Stimulated activated CD8-positive, alpha-beta memory T cell treated with anti-CD3 and anti-CD28 coated beads, Interleukin-2, amount 100 ng/mL, for 1 hour (primary cell): ENCODE measurements at regions not wholly inside any gene's neighbourhood (a gene's known extent, or its start where the extent isn't known, plus 50 kb on each side); places are given as distances from the start of the nearest gene placed in this dataset.
"Not testable (repeated sequence)": the region's sequence is repeated elsewhere in the genome, so short reads cannot be mapped to it uniquely, and the experiment has no call there.

Experiments used
- DNase-seq, 2 donors: peaks; one replicate each; pipeline ENCODE4 v3.0.0-alpha.2; 2020; ENCODE audit warnings: low read depth in 2 of 2

DNA sequence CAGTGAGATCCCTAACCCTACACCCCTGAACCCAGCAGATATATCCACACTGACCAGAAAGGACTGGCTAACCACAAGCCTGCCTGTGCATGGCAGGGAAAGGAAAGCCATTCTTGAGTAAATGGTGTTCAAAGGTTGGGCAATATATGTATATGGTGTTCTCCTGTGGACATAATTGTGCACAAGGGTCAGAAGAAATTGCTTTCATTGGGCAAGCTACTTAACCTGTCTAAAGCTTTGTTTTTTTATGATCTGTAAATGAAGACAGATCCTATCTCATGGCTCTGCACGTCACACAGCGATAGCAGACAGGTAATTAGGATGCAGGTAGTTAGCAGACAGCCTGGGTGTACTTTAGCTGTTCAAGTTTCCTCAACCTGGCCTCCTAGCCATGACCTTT, 263.5 kb upstream of the PLGLB2 start:
- DNase-seq: not testable (repeated sequence)

DNA sequence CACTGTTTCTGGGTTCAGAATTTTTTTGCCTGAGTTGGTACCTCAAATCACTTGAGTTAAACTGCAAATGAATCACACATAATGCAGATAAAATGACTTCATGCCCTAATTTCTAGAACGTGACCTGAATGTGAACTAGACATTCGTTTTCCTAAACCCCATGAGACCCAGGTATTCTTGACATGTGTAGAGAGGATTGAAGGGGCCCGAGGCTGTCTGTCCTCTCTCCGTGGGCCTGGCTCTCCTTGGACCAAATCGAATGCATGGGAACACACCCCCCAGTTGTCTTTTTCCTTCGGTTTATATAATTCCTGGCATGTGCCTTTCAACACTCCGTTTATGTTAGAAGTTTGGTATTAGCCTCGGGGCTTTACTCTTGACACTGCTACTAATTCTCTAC, 262.4 kb upstream of the PLGLB2 start:
- not testable (repeated sequence) for DNase-seq

DNA sequence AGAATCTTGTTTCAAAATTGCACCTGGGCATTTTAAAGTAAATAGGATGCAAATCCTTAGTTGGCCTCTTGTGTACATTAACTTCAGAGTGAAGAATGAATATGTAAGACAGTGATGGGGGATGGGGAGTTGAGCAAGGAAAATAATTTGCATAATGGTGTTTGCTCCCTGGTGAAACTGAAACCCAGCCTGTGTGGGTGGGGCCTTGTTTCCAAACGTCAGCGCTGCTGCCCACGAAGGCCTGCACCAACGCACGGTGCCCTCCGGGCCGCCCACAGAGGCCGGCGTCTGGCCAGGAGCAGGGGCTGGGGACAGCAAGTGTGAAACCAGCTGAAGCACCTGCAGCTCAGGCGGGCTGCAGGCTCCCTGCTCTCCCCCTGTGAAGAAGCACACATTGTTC, 262.0 kb upstream of the PLGLB2 start:
- DNase-seq: not testable (repeated sequence)

DNA sequence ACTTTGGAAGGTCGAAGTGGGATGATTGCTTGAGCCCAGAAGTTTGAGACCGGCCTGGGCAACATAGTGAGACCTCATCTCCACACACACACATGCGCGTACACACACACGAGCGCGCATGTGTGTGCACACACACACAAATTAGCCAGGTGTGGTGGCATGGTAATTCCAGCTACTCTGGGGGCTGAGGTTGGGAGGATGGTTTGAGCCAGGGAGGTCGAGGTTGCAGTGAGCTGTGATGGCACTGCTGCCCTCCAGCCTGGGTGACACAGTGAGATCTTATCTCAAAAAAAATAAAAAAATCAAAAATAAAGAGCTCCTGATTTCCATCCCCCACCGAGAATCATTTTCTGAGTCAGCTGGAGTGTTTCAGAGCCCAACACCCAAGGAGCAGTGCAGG, 261.5 kb upstream of the PLGLB2 start:
- not testable (repeated sequence) for DNase-seq

DNA sequence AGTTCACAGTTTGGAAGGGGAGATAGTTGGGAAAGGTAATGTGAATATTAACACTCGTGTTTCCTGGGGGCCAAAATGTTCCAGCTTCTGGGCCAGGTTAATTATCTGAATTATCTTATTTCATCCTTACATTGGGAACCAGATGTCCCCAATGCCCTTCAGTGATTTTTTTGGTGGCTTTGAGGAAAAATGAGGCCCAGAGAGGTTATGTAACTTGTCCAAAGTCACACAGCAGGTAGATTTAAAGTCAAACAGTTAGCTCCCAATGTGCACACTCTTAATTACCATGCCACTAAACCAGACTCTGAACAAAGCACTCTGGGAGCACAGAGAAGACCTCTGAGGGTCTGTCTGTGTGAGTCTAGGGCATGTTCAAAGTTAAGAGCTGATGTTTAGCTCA, 259.9 kb upstream of the PLGLB2 start:
- DNase-seq: not testable (repeated sequence)

DNA sequence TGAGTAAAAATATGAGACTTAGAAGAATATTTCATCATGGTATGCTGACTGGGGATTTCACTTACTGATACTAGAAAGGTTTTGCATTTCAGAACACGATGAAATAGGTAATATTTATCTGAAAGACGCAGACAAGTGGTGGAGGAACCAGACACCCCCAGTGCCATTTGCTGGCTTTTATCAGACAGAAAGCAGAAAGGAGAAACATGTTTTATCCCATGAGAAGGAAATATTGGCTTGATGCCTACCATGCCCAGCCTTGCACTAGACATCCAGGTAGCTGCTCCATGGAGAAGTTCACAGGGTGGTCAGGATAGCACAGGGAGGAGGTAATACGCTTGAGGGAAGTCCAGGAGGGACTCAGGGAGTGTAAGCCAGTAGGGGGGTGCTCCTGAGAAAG, 258.9 kb upstream of the PLGLB2 start:
- not testable (repeated sequence) for DNase-seq

- not testable (repeated sequence) for DNase-seq
Measured at GRCh38 chr2:87494846-87495245, 253.0 kb upstream of the PLGLB2 start.

DNA sequence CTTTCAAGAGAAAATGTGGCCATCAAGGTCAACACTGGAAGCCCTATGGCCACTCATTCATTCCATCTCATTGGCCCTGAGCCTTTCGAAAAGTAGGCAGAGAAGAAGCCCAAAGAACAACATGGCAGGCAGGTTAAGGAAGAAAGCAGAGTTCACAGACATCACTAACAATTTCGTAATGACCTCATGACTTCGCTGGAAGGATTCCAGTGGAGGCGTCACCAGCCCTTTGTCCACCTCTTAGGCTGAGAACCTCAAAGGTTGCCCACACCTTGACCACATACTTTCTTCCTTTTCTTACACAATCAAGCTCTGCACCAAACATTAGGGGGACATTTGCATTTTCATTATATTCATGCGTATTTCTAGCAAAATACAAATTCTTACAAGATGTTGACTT, 252.4 kb upstream of the PLGLB2 start:
- DNase-seq: not testable (repeated sequence)

DNA sequence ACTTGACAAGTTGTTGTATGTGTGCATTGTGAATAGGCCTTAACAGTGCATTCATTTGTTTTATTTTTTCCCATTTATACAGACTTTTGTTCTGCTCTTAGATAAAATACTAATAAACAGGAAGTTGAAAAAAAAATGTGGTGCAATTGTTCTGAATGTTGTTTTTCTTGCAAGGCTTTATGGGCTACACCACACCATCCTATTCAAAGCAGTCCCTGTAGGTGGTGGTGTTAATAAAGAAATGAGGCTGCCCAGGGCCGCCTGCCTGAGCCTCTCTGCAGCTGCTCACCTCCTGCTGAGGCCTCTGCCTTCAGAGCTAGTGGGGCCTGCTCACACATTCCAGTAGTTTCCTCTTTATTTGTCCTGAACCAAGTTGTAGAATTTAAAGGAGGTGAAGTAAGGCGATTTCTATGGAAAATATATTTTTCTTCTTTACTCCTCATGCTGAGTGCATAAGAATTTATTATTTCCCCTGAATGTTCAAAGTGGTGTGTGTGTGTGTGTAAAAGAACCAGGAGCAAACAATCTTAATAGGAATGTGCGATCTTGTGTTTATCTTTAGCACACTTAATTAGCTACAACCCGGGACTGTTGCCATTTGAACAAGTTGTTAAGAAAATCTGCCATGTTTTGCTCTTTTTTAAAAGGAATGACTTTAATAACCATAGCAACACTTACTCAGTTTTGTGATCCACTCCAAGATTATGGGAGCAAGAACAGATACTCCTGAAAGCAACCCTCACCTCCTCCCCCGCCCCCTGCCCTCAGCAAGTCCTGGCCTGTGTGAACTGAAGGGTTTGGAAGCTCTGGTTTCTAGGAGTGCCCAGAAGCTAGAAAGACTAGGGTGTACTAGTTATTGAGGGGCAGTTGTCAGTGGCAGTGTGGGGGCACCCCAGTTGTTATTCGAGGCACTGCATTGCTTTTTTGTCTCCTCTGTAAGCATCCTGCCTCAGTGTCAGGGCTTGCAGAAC, 251.6 kb upstream of the PLGLB2 start:
- DNase-seq: not testable (repeated sequence)

DNA sequence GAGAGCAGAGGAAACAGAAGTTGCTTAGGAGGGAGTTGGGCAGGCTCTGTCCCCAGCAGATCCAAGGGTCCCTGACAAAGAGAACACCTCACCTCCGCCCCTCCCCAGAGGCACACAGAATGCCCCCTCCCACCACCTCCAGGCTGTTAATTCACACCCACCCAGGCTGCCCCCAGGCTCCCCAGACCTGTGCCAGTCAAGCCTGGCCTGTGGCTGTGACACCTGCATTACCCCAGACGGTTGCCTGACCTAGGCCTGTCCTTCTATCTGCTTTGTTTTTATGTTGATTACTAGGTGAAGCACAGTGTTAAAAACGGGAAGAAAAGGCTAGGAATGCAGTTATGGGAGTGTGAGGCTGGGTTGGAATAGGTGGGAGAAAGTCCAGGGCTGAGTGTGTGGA, 250.8 kb upstream of the PLGLB2 start:
- DNase-seq: not testable (repeated sequence)

GRCh38 chr2:87497700-87498099, 250.2 kb upstream of the PLGLB2 start:
- DNase-seq: not testable (repeated sequence)

GRCh38 chr2:87498169-87498853, 249.6 kb upstream of the PLGLB2 start:
- DNase-seq: not testable (repeated sequence)

GRCh38 chr2:87498854-87499238, 249.0 kb upstream of the PLGLB2 start:
- not testable (repeated sequence) for DNase-seq

GRCh38 chr2:87499860-87500259, 248.0 kb upstream of the PLGLB2 start:
- DNase-seq: not testable (repeated sequence)

DNA sequence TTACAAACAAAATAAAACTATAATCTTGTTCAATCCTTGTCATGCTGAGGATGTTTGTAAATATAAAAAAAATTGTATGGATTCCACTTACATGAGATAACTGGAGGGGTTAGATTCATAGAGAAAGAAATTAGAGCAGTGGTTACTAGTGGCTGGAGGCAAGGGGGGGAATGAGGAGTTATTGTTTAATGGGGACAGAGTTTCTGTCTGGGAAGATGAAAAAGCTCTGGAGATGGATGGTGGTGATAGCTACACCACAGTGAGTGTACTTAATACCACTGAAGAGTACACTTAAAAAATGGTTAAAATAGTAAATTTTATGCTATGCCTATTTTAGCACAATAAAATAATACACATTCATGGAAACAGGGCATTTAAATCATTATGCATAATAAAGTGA, 247.5 kb upstream of the PLGLB2 start:
- DNase-seq: not testable (repeated sequence)

- not testable (repeated sequence) for DNase-seq
Measured at GRCh38 chr2:87500951-87501350, 246.9 kb upstream of the PLGLB2 start.

DNA sequence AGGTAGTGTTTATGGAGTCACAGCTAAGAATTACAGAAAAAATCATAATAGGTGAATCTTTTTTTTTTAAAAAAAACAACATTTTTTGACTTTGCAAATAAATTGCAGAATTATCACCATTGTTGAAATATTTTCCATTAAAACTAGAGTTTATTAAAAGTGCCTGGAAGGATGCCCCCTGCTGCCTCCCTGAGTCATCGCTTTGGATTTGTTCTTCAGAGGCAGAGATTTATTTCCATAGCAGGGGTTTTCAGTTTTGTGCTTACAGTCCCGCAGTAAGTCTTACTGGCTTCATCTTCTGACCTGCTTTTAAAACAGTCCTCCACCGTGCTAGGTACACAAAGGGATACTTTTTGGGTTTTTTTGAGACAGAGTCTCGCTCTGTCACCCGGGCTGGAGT, 244.9 kb upstream of the PLGLB2 start:
- DNase-seq: not testable (repeated sequence)

- DNase-seq: not testable (repeated sequence)
Measured at GRCh38 chr2:87505239-87505638, 242.6 kb upstream of the PLGLB2 start.

GRCh38 chr2:87505909-87506308, 242.0 kb upstream of the PLGLB2 start:
- not testable (repeated sequence) for DNase-seq

GRCh38 chr2:87507378-87508348, 240.2 kb upstream of the PLGLB2 start:
- DNase-seq: not testable (repeated sequence)

DNA sequence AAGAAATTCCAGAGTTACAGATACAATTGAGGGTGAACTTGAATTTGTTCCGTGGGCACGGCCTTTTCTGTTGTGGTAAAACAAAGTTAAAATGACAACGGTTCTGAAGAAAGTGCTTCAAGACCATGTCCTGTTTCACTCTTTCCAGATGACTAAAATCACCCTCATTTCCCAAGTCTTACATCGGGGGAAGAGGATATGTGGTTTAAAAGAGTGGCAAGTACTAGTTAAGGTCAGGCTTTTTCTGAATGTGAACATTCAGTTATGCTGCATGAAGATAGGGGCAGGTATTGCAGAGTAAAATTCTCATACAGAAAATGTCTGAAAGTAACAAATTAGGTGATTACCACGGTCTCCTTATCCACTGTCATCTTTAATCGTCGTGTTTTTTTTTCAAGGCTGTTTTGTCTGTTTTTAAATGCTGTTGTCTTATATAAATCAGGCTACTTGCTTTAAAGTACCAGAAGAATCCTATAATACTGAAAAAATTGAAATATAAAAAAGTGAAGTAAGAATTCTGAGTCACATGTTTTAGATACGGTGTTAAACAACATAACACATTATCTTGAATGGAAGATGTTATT, 236.6 kb upstream of the PLGLB2 start:
- DNase-seq: not testable (repeated sequence)
